GM19240 (cell line): ENCODE measurements at regions not wholly inside any gene's neighbourhood (a gene's known extent, or its start where the extent isn't known, plus 50 kb on each side); places are given as distances from the start of the nearest gene placed in this dataset.
A peak's percentile ranks its signal among the peaks of the same experiment; 100 is the strongest.
"Not testable (repeated sequence)": the region's sequence is repeated elsewhere in the genome, so short reads cannot be mapped to it uniquely, and the experiment has no call there.

Experiments used
- DNase-seq: peaks from one replicate; pipeline ENCODE4 v3.0.0; 2011; ENCODE audit warnings: low spot score; ENCODE audit not compliant: insufficient read length

GRCh38 chr10:62934258-62934657, 118.1 kb upstream of the EGR2 start:
- DNase-seq, result no peak

- not testable (repeated sequence) for DNase-seq
These were observed 112.6 kb upstream of the EGR2 start for GRCh38 chr10:62928763-62929162.

- no peak for DNase-seq
These were observed 110.2 kb upstream of the EGR2 start for GRCh38 chr10:62926407-62926806.

GRCh38 chr10:62924344-62924748, 108.2 kb upstream of the EGR2 start:
- DNase-seq, result no peak

GRCh38 chr10:62919776-62920175, 103.6 kb upstream of the EGR2 start:
- DNase-seq, result no peak

GRCh38 chr10:62917475-62918238, 101.5 kb upstream of the EGR2 start:
- no peak for DNase-seq

- no peak for DNase-seq
These were observed 100.0 kb upstream of the EGR2 start for GRCh38 chr10:62916141-62916603.

GRCh38 chr10:62915158-62915557, 99.0 kb upstream of the EGR2 start:
- DNase-seq, result no peak

GRCh38 chr10:62912086-62912485, 95.9 kb upstream of the EGR2 start:
- DNase-seq, result no peak

- DNase-seq, result no peak
These were observed 95.2 kb upstream of the EGR2 start for GRCh38 chr10:62911210-62911963.

- DNase-seq, result peak; percentile 19
These were observed 91.5 kb upstream of the EGR2 start for GRCh38 chr10:62907470-62908212.

GRCh38 chr10:62904281-62904875, 88.2 kb upstream of the EGR2 start:
- DNase-seq, result no peak

- DNase-seq, result no peak
These were observed 87.7 kb upstream of the EGR2 start for GRCh38 chr10:62903828-62904227.

GRCh38 chr10:62900829-62901571, 84.8 kb upstream of the EGR2 start:
- DNase-seq, result no peak

- no peak for DNase-seq
These were observed 83.1 kb upstream of the EGR2 start for GRCh38 chr10:62899311-62899710.

- DNase-seq, result no peak
These were observed 78.9 kb upstream of the EGR2 start for GRCh38 chr10:62895063-62895462.

- DNase-seq, result no peak
These were observed 78.0 kb upstream of the EGR2 start for GRCh38 chr10:62894156-62894555.

GRCh38 chr10:62893036-62893435, 76.9 kb upstream of the EGR2 start:
- no peak for DNase-seq

- no peak for DNase-seq
These were observed 74.2 kb upstream of the EGR2 start for GRCh38 chr10:62890395-62890794.

- DNase-seq, result no peak
These were observed 71.5 kb upstream of the EGR2 start for GRCh38 chr10:62887642-62888041.
